GM18498 (cell line): ENCODE measurements at regions not wholly inside any gene's neighbourhood (a gene's known extent, or its start where the extent isn't known, plus 50 kb on each side); places are given as distances from the start of the nearest gene placed in this dataset.

Source experiments
- ATAC-seq: cut with Tn5 transposase; IDR thresholded peaks from one replicate; pipeline ENCODE4 v1.9.1; 2021; ENCODE audit warnings: mild to moderate bottlenecking, moderate library complexity; ENCODE audit not compliant: unreplicated experiment

- no peak for ATAC-seq
Observed at GRCh38 chr21:39105836-39106235, 77.4 kb downstream of the PSMG1 start.

GRCh38 chr21:39105341-39105765, 77.9 kb downstream of the PSMG1 start:
- ATAC-seq: no peak

- no peak for ATAC-seq
Observed at GRCh38 chr21:39104911-39105310, 78.3 kb downstream of the PSMG1 start.

GRCh38 chr21:39103689-39104088, 79.6 kb downstream of the PSMG1 start:
- no peak for ATAC-seq

GRCh38 chr21:39099859-39100258, 83.4 kb downstream of the PSMG1 start:
- ATAC-seq: no peak

GRCh38 chr21:39098696-39099200, 84.5 kb downstream of the PSMG1 start:
- no peak for ATAC-seq

GRCh38 chr21:39097981-39098380, 85.3 kb downstream of the PSMG1 start:
- ATAC-seq: no peak

- no peak for ATAC-seq
Observed at GRCh38 chr21:39097335-39097861, 85.9 kb downstream of the PSMG1 start.

GRCh38 chr21:39096754-39097153, 86.5 kb downstream of the PSMG1 start:
- ATAC-seq: no peak

- ATAC-seq: no peak
Observed at GRCh38 chr21:39095681-39096080, 87.6 kb downstream of the PSMG1 start.

GRCh38 chr21:39094847-39095579, 88.2 kb downstream of the PSMG1 start:
- ATAC-seq: no peak

GRCh38 chr21:39094087-39094780, 89.0 kb downstream of the PSMG1 start:
- ATAC-seq: no peak

- ATAC-seq: no peak
Observed at GRCh38 chr21:39093526-39093925, 89.7 kb downstream of the PSMG1 start.

- ATAC-seq: no peak
Observed at GRCh38 chr21:39088831-39089380, 94.3 kb downstream of the PSMG1 start.

- no peak for ATAC-seq
Observed at GRCh38 chr21:39088031-39088370, 95.2 kb downstream of the PSMG1 start.

GRCh38 chr21:39087238-39088030, 95.8 kb downstream of the PSMG1 start:
- ATAC-seq: no peak

- ATAC-seq: no peak
Observed at GRCh38 chr21:39086547-39086946, 96.7 kb downstream of the PSMG1 start.

GRCh38 chr21:39085843-39086405, 97.3 kb downstream of the PSMG1 start:
- no peak for ATAC-seq

GRCh38 chr21:39084979-39085729, 98.1 kb downstream of the PSMG1 start:
- ATAC-seq: no peak

- no peak for ATAC-seq
Observed at GRCh38 chr21:39084073-39084472, 99.2 kb downstream of the PSMG1 start.
